Left renal pelvis (tissue), 4 donors: ENCODE measurements at regions not wholly inside any gene's neighbourhood (a gene's known extent, or its start where the extent isn't known, plus 50 kb on each side); places are given as distances from the start of the nearest gene placed in this dataset.

Source experiments
- DNase-seq, 4 donors: peaks; one replicate each; pipeline ENCODE4 v3.0.0-alpha.2; 2013; ENCODE audit warnings: low read depth in 4 of 4, low spot score in 3 of 4

DNA sequence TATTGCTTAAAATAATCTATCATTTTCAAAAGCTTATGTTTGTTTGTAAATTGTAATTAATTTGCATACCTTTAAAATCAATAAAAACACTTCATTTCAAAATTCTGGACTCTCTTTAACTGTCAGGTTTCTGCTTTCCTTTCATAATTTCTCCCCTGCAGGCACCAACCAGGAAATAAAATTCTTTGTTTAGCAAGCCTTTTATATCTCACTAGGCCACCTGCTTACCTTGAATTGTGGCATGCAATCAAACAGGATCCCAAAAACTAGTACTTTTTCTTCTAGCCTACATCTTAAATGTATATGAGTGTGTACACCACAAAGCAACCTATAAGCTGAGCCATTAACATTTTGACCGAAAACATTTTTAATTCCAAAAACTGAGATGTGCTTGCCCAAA lies 233.1 kb downstream of the NR4A2 start:
- DNase-seq, result no peak

DNA sequence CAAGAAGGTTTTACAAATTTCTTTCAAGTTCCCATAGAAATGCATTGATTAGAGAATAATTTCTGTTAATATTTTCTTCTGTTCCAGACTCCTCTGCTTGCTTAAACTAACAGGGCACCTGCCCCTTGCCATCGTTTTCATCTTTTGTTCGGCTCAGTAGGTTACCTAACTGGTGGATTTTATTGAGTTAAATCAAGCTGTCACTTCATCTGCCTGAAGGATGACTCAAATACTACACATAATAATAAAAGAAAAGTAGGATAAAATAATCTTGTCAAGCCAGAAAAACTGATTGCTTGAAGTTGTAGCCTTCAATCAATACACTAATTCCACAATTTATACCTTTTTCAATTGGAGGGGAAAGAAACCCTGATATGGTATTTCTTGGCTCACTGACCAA lies 234.0 kb downstream of the NR4A2 start:
- DNase-seq, result no peak

DNA sequence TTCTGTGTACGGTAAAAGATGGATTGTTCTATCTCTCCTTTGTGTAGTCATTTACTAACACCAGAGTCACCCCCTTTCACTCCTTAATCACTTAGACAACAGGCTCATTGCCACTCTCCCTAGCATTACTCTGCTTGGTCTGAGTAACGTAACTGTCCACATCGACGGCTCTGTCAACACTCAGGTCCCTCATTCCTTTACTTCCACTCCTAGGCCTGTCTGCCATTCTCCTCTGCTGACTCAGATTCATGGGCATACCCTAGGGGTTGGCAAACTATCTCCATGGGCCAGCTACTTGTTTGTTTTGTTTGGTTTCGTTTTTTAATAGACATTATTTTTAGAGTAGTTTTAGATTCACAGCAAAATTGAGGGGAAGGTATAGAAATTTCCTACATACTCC lies 243.9 kb downstream of the NR4A2 start:
- DNase-seq, result no peak

- no peak for DNase-seq
Measured at GRCh38 chr2:156087875-156088274, 244.6 kb downstream of the NR4A2 start.

DNA sequence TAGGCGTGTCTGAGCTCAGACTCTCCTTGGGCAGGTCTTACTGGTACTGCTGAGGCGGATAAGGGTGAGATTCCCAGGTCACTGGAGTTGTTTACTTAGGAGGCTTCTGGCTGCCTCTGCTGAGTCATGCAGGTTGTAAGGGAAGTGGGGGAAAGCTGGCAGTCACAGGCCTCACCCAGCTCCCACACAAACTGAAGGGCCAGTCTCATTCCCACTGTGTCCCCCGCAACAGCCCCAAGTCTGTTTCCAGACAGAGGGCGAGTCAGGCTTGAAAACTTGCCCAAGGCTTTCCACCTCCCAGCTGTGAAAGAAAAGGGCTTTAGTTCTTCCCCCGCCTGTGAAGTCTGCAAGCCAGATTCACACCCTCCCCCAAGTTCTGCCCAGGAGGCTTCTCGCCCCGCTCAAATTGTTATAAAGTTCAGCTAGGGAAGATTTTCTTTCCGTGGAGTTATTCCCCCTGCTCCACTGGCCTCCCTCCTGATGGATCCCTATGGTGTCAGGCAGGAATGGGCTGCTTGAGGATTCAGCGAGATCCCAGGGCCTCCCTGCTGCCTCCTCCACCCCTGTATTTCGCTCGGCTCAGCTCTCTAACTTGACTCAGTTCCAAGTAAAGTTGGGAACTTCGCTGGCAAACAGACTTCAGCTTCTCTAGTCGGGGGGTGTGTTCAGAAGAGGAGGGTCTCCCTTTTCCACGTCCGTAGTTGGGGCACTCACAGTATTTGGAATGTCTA lies 248.6 kb downstream of the NR4A2 start:
- DNase-seq, result no peak

DNA sequence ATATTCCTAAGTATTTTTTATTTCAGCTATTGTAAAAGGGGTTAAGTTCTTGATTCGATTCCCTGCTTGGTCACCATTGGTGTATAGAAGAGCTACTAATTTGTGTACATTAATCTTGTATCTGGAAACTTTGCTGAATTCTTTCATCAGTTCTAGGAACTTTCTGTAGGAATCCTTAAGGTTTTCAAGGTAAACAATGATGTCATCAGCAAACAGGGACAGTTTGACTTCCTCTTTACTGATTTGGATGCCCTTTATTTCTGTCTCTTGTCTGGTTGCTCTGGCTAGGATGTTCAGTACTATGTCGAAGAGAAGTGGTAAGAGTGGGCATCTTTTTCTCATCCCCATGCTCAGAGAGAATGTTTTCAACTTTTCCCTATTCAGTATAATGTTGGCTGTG lies 252.7 kb downstream of the NR4A2 start:
- no peak for DNase-seq

- no peak for DNase-seq
Measured at GRCh38 chr2:156077041-156077742, 255.3 kb downstream of the NR4A2 start.

- DNase-seq, result no peak
Measured at GRCh38 chr2:156065912-156066311, 266.6 kb downstream of the NR4A2 start.

DNA sequence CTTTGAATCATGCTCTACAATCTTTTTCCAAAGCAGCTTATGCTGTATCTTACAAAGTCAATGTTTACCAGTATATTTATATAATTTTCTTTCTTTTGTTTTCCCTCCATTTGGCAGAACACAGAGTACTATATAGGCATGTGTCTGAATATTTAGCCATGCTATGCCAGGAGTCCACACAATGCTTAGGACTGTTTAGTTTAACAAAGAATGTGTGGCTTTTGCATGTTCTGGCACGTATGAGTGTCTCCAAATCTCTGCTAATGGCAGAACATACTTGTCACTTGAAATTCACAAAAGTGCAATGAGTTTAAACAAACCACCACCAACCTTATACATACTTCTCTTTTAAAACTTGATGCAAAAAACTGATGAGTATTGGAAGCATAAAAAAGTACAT lies 268.0 kb downstream of the NR4A2 start:
- no peak for DNase-seq

DNA sequence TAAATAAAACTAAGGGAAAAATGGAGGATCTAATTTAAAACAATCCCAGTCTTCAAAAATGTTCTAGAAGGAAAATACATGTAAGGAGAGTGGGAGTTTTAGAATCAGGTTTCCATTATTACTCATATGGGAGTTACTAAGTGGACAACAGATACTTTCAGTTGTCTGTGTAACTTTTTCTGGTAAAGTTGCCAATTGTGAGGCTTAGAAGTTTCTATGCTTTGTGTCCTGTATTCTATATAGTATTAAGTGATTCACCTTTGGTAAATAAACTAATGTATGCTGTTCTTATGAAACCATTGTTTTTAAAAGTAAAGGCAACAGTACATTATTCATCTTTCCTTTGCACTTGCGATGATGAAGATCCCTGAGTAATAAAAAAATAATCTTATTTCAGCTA lies 274.9 kb downstream of the NR4A2 start:
- no peak for DNase-seq

- no peak for DNase-seq
Measured at GRCh38 chr2:156054983-156055382, 277.5 kb downstream of the NR4A2 start.

DNA sequence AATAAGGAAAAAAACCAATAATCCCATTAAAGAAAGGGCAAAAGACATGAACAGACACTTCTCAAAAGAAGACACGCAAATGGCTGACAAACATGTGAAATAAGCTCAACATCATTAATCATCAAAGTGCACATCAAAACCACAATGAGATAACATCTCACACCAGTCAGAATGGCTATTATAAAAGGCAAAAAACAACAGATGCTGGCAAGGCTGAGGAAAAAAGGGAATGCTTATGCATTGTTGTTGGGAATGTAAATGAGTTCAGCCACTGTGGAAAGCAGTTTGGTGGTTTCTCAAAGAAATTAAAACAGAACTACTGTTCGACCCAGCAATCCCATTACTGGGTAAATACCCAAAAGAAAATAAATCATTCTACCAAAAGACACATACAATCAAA lies 285.6 kb downstream of the NR4A2 start:
- DNase-seq, result no peak

DNA sequence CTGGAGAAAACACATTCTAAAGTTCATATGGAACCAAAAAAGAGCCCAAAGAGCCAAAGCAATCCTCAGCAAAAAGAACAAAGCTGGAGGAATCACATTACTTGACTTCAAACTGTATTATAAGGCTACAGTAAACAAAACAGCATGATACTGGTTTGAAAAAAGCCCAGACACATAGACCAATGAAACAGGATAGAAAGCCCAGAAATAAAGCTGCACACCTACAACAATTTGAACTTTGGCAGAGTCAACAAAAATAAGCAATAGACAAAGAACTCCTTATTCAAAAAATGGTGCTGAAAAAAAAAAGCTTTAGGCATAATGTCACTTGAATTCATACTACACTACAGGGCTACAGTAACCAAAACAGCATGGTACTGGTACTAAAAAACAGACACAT lies 289.6 kb downstream of the NR4A2 start:
- no peak for DNase-seq

GRCh38 chr2:156038021-156038420 lies 294.5 kb downstream of the NR4A2 start:
- DNase-seq, result no peak

GRCh38 chr2:156037482-156037881 lies 295.0 kb downstream of the NR4A2 start:
- no peak for DNase-seq

DNA sequence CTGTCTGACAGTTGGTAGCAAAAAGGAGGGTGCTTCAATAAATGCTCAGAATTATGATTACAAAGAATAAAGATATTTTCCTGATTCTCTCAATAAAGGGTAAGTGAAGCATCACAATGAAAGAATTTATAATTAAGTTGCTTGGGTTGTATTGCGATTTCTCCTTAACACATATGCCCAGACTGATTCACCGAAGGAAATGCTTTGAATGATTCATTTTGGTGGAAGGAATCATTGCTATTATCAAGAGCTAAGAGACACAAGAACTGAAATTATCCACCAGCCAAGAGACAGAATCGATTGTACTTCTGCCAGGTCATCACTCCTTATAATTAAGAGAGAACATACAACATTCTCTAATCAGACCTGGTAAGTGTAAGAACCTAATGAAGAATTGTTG lies 301.4 kb downstream of the NR4A2 start:
- no peak for DNase-seq

GRCh38 chr2:156023229-156023869 lies 309.2 kb downstream of the NR4A2 start:
- DNase-seq, result no peak

DNA sequence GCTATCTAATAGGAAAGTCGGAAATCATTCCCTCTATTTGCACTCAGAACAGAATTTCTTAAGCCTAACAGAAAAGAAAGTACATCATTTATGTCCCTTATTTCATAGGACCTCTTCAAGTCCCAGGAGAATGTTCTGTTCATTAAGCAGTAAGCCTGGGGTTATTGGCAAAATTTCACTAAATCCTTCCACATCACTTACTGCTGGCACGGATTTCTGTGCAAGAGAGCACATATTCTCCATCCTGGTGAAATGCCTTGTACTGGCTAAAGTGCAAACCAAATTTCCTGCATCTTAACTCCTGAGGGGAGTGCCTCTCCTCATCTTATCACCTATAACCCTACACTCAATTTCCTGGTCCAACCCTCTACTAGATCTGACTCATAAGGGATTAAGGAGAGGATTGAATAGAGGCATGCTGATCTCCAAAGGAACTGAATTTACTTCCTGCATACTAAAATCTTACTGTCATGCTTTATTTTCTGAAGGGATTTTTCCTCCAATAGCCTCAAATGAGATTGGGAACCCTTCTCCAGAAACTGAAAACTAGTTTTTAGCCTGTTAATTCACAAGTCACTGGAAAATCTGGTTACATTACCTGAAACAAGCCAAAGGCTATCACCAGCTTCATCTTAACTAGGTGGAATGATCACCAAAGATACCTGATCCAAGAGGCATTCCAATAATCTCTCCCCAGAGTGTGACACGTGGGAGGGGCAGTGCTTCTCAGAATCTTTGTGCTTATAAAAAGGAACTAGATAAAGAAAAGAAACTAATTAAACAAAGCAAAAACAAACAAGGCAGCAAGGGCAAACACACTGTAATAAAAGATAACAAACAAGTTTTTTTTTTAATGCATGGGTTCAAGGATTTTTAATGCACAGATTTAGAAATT lies 311.1 kb downstream of the NR4A2 start:
- no peak for DNase-seq

DNA sequence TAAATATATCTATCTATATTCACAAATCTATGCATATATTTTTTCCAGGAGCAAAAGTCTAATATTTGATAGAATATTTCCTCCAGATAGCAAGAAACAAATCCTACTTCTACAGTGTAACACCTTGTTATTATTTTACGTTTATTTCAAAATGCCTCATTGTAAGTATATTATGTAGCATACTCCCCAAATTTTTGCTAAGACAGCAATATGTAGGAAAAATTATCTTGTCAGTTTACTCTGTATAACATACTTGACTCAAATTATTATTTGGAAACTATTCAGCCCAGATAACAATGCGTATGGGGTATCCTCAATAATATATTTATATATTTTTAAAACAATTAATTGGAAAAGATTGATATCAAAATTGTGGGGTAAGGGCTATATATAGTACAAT lies 313.2 kb downstream of the NR4A2 start:
- DNase-seq, result no peak

GRCh38 chr2:156017341-156017885 lies 315.1 kb downstream of the NR4A2 start:
- no peak for DNase-seq

DNA sequence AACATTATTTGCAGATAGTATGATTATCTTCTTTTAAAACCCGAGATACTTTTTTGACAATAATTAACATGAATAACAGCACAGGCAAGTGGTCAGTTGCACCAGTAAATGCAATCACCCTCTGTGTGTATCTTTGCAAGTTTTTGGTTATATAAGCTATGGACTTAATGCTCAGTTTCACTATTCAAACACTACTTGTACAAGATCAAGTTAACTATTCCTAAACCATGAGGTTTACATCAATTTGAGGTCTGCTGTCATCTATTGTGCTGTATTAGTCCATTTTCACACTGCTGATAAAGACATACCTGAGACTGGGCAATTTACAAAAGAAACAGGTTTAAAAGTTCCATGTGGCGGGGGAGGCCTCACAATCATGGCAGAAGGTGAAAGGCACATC lies 323.2 kb downstream of the NR4A2 start:
- DNase-seq, result no peak
